ENCODE measurements at regions not wholly inside any gene's neighbourhood (a gene's known extent, or its start where the extent isn't known, plus 50 kb on each side); places are given as distances from the start of the nearest gene placed in this dataset.

- no peaks in the 10 kb centered on the region for H3K9me3 Mint-ChIP-seq
- intact Hi-C loops (cut with micrococcal nuclease) = no loop called here
- no peak overlapping the region for H3K4me3 Mint-ChIP-seq
- H3K27ac Mint-ChIP-seq = no peak overlapping the region
- peaks cover 28% of the 10 kb centered on the region for H3K4me1 Mint-ChIP-seq (ENCODE audit: low read depth)
- no peaks in the 10 kb centered on the region for H3K36me3 Mint-ChIP-seq (ENCODE audit: low read depth)
- no peaks in the 10 kb centered on the region for H3K27me3 Mint-ChIP-seq
Measured at GRCh38 chr13:50452756-50453155, 390.7 kb downstream of the DLEU7 start.

GRCh38 chr13:50453188-50453587, 390.3 kb downstream of the DLEU7 start:
- Mint-ChIP-seq H3K4me3 (no peak overlapping the region), H3K4me1 (ENCODE audit: low read depth) (peaks cover 28% of the 10 kb centered on the region), H3K36me3 (ENCODE audit: low read depth) (no peaks in the 10 kb centered on the region), H3K9me3 (no peaks in the 10 kb centered on the region), H3K27ac (no peak overlapping the region), H3K27me3 (no peaks in the 10 kb centered on the region)
- intact Hi-C loops (cut with micrococcal nuclease) = no loop called here

- Mint-ChIP-seq H3K27me3 (no peaks in the 10 kb centered on the region), H3K27ac (no peak overlapping the region), H3K9me3 (no peaks in the 10 kb centered on the region), H3K4me3 (no peak overlapping the region), H3K36me3 (ENCODE audit: low read depth) (no peaks in the 10 kb centered on the region), H3K4me1 (ENCODE audit: low read depth) (peaks cover 22% of the 10 kb centered on the region)
- intact Hi-C loops (cut with micrococcal nuclease) = no loop called here
Measured at GRCh38 chr13:50456111-50456510, 387.4 kb downstream of the DLEU7 start.

GRCh38 chr13:50457415-50458393, 385.8 kb downstream of the DLEU7 start:
- H3K4me3 Mint-ChIP-seq = no peak overlapping the region
- H3K9me3 Mint-ChIP-seq = no peaks in the 10 kb centered on the region
- no peaks in the 10 kb centered on the region for H3K36me3 Mint-ChIP-seq (ENCODE audit: low read depth)
- no peaks in the 10 kb centered on the region for H3K27me3 Mint-ChIP-seq
- peaks cover 12% of the 10 kb centered on the region for H3K4me1 Mint-ChIP-seq (ENCODE audit: low read depth)
- no peak overlapping the region for H3K27ac Mint-ChIP-seq
- intact Hi-C loops (cut with micrococcal nuclease) = no loop called here

- Mint-ChIP-seq H3K27me3 (no peaks in the 10 kb centered on the region), H3K9me3 (no peaks in the 10 kb centered on the region), H3K36me3 (ENCODE audit: low read depth) (no peaks in the 10 kb centered on the region), H3K4me1 (ENCODE audit: low read depth) (peaks cover 9% of the 10 kb centered on the region), H3K4me3 (no peak overlapping the region), H3K27ac (no peak overlapping the region)
- intact Hi-C loops (cut with micrococcal nuclease) = no loop called here
Measured at GRCh38 chr13:50459046-50459445, 384.4 kb downstream of the DLEU7 start.

- H3K4me1 Mint-ChIP-seq (ENCODE audit: low read depth) = peaks cover 9% of the 10 kb centered on the region
- H3K27me3 Mint-ChIP-seq = no peaks in the 10 kb centered on the region
- no peak overlapping the region for H3K4me3 Mint-ChIP-seq
- H3K9me3 Mint-ChIP-seq = no peaks in the 10 kb centered on the region
- intact Hi-C loops (cut with micrococcal nuclease) = no loop called here
- no peaks in the 10 kb centered on the region for H3K36me3 Mint-ChIP-seq (ENCODE audit: low read depth)
- H3K27ac Mint-ChIP-seq = no peak overlapping the region
Measured at GRCh38 chr13:50459658-50460057, 383.8 kb downstream of the DLEU7 start.

- intact Hi-C loops (cut with micrococcal nuclease) = no loop called here
- Mint-ChIP-seq H3K27me3 (no peaks in the 10 kb centered on the region), H3K4me1 (ENCODE audit: low read depth) (peaks cover 9% of the 10 kb centered on the region), H3K9me3 (no peaks in the 10 kb centered on the region), H3K4me3 (no peak overlapping the region), H3K36me3 (ENCODE audit: low read depth) (no peaks in the 10 kb centered on the region), H3K27ac (no peak overlapping the region)
Measured at GRCh38 chr13:50460358-50460757, 383.1 kb downstream of the DLEU7 start.

GRCh38 chr13:50461189-50461588, 382.3 kb downstream of the DLEU7 start:
- H3K27me3 Mint-ChIP-seq = no peaks in the 10 kb centered on the region
- peaks cover 9% of the 10 kb centered on the region for H3K4me1 Mint-ChIP-seq (ENCODE audit: low read depth)
- H3K27ac Mint-ChIP-seq = no peak overlapping the region
- intact Hi-C loops (cut with micrococcal nuclease) = no loop called here
- no peaks in the 10 kb centered on the region for H3K36me3 Mint-ChIP-seq (ENCODE audit: low read depth)
- H3K4me3 Mint-ChIP-seq = no peak overlapping the region
- H3K9me3 Mint-ChIP-seq = no peaks in the 10 kb centered on the region

- intact Hi-C loops (cut with micrococcal nuclease) = no loop called here
- no peak overlapping the region for H3K27ac Mint-ChIP-seq
- H3K27me3 Mint-ChIP-seq = no peaks in the 10 kb centered on the region
- no peaks in the 10 kb centered on the region for H3K9me3 Mint-ChIP-seq
- no peaks in the 10 kb centered on the region for H3K4me1 Mint-ChIP-seq (ENCODE audit: low read depth)
- H3K36me3 Mint-ChIP-seq (ENCODE audit: low read depth) = no peaks in the 10 kb centered on the region
- H3K4me3 Mint-ChIP-seq = no peak overlapping the region
Measured at GRCh38 chr13:50463719-50464118, 379.8 kb downstream of the DLEU7 start.

- H3K4me1 Mint-ChIP-seq (ENCODE audit: low read depth) = no peaks in the 10 kb centered on the region
- H3K9me3 Mint-ChIP-seq = no peaks in the 10 kb centered on the region
- no peaks in the 10 kb centered on the region for H3K36me3 Mint-ChIP-seq (ENCODE audit: low read depth)
- intact Hi-C loops (cut with micrococcal nuclease) = no loop called here
- H3K27ac Mint-ChIP-seq = no peak overlapping the region
- H3K4me3 Mint-ChIP-seq = no peak overlapping the region
- no peaks in the 10 kb centered on the region for H3K27me3 Mint-ChIP-seq
Measured at GRCh38 chr13:50464349-50465251, 378.9 kb downstream of the DLEU7 start.

GRCh38 chr13:50466456-50466855, 377.0 kb downstream of the DLEU7 start:
- intact Hi-C loops (cut with micrococcal nuclease) = no loop called here
- Mint-ChIP-seq H3K4me3 (no peak overlapping the region), H3K36me3 (ENCODE audit: low read depth) (no peaks in the 10 kb centered on the region), H3K4me1 (ENCODE audit: low read depth) (no peaks in the 10 kb centered on the region), H3K27ac (no peak overlapping the region), H3K27me3 (no peaks in the 10 kb centered on the region), H3K9me3 (no peaks in the 10 kb centered on the region)

GRCh38 chr13:50467156-50468110, 376.1 kb downstream of the DLEU7 start:
- Mint-ChIP-seq H3K4me3 (no peak overlapping the region), H3K27me3 (no peaks in the 10 kb centered on the region), H3K4me1 (ENCODE audit: low read depth) (no peaks in the 10 kb centered on the region), H3K36me3 (ENCODE audit: low read depth) (no peaks in the 10 kb centered on the region), H3K9me3 (no peaks in the 10 kb centered on the region), H3K27ac (no peak overlapping the region)
- intact Hi-C loops (cut with micrococcal nuclease) = no loop called here

GRCh38 chr13:50468849-50469669, 374.4 kb downstream of the DLEU7 start:
- no peaks in the 10 kb centered on the region for H3K36me3 Mint-ChIP-seq (ENCODE audit: low read depth)
- H3K27ac Mint-ChIP-seq = no peak overlapping the region
- H3K4me1 Mint-ChIP-seq (ENCODE audit: low read depth) = no peaks in the 10 kb centered on the region
- intact Hi-C loops (cut with micrococcal nuclease) = no loop called here
- no peak overlapping the region for H3K4me3 Mint-ChIP-seq
- no peaks in the 10 kb centered on the region for H3K27me3 Mint-ChIP-seq
- no peaks in the 10 kb centered on the region for H3K9me3 Mint-ChIP-seq

Data from dendritic cell treated with granulocyte-macrophage colony-stimulating factor and Interleukin-4, amounts not matched to agents 40 ng/mL and 50 ng/mL, for 4 days (primary cell).